Inflammatory macrophage treated with lipopolysaccharide for 4 hours (primary cell): ENCODE measurements at regions not wholly inside any gene's neighbourhood (a gene's known extent, or its start where the extent isn't known, plus 50 kb on each side); places are given as distances from the start of the nearest gene placed in this dataset.

Experiments used
- DNase-seq: peaks from one replicate; pipeline ENCODE4 v3.0.0-alpha.2; 2020

- DNase-seq, result peak; percentile 10
Measured at GRCh38 chr2:234438305-234438977, 58.4 kb downstream of the ARL4C start.

GRCh38 chr2:234437642-234438304 is 59.1 kb downstream of the ARL4C start:
- no peak for DNase-seq

- no peak for DNase-seq
Measured at GRCh38 chr2:234436482-234436837, 60.4 kb downstream of the ARL4C start.

- no peak for DNase-seq
Measured at GRCh38 chr2:234435836-234436481, 60.9 kb downstream of the ARL4C start.

- no peak for DNase-seq
Measured at GRCh38 chr2:234433201-234433600, 63.7 kb downstream of the ARL4C start.

GRCh38 chr2:234430871-234431270 is 66.0 kb downstream of the ARL4C start:
- no peak for DNase-seq

- no peak for DNase-seq
Measured at GRCh38 chr2:234429265-234429664, 67.6 kb downstream of the ARL4C start.

- DNase-seq, result peak; percentile 45
Measured at GRCh38 chr2:234427081-234428061, 69.5 kb downstream of the ARL4C start.

GRCh38 chr2:234426616-234427015 is 70.3 kb downstream of the ARL4C start:
- DNase-seq, result peak; percentile 90

GRCh38 chr2:234425639-234426603 is 71.0 kb downstream of the ARL4C start:
- DNase-seq, result peak; percentile 46

GRCh38 chr2:234423884-234424283 is 73.0 kb downstream of the ARL4C start:
- DNase-seq, result no peak

- no peak for DNase-seq
Measured at GRCh38 chr2:234422981-234423431, 73.9 kb downstream of the ARL4C start.

GRCh38 chr2:234422273-234422732 is 74.6 kb downstream of the ARL4C start:
- peak; percentile 83 for DNase-seq

GRCh38 chr2:234420408-234420807 is 76.5 kb downstream of the ARL4C start:
- no peak for DNase-seq

- DNase-seq, result no peak
Measured at GRCh38 chr2:234419726-234420125, 77.2 kb downstream of the ARL4C start.

GRCh38 chr2:234415706-234416105 is 81.2 kb downstream of the ARL4C start:
- DNase-seq, result no peak

GRCh38 chr2:234414596-234414995 is 82.3 kb downstream of the ARL4C start:
- DNase-seq, result peak; percentile 66

GRCh38 chr2:234412726-234413125 is 84.2 kb downstream of the ARL4C start:
- DNase-seq, result no peak

GRCh38 chr2:234411793-234412192 is 85.1 kb downstream of the ARL4C start:
- no peak for DNase-seq

GRCh38 chr2:234410526-234410925 is 86.4 kb downstream of the ARL4C start:
- DNase-seq, result no peak

- DNase-seq, result no peak
Measured at GRCh38 chr2:234409590-234409989, 87.3 kb downstream of the ARL4C start.

- DNase-seq, result no peak
Measured at GRCh38 chr2:234406085-234406484, 90.8 kb downstream of the ARL4C start.
